MG63 (cell line): ENCODE measurements at regions not wholly inside any gene's neighbourhood (a gene's known extent, or its start where the extent isn't known, plus 50 kb on each side); places are given as distances from the start of the nearest gene placed in this dataset.

Experiments
- DNase-seq: peaks from one replicate; pipeline ENCODE4 v3.0.0-alpha.2; 2020
- H3K27me3 ChIP-seq: fragments of 250-450 bp; sonication (Bioruptor Pico); 2 replicates; pipeline ENCODE4 v1.5.1; 2020; ENCODE audit warnings: mild to moderate bottlenecking, moderate library complexity
- H3K36me3 ChIP-seq: fragments of 250-450 bp; sonication (Bioruptor Pico); 2 replicates; pipeline ENCODE4 v1.5.1; 2020; ENCODE audit warnings: mild to moderate bottlenecking, moderate library complexity
- H3K4me3 ChIP-seq: fragments of 250-450 bp; sonication (Bioruptor Pico); 2 replicates; pipeline ENCODE4 v1.5.1; 2020; ENCODE audit warnings: mild to moderate bottlenecking, moderate library complexity
- H3K9me3 ChIP-seq: fragments of 250-450 bp; sonication (Bioruptor Pico); 2 replicates; pipeline ENCODE4 v1.5.1; 2020; ENCODE audit warnings: mild to moderate bottlenecking, moderate library complexity

GRCh38 chr1:36585569-36586548 is 103.1 kb upstream of the CSF3R start:
- Histone ChIP-seq H3K4me3 (no peak overlapping the region), H3K9me3 (no peaks in the 10 kb centered on the region), H3K36me3 (no peaks in the 10 kb centered on the region), H3K27me3 (no peaks in the 10 kb centered on the region; the same call in 1 of the 2 replicates)
- no peak for DNase-seq

- Histone ChIP-seq H3K36me3 (no peaks in the 10 kb centered on the region), H3K4me3 (no peak overlapping the region), H3K9me3 (no peaks in the 10 kb centered on the region), H3K27me3 (no peaks in the 10 kb centered on the region; the same call in 1 of the 2 replicates)
- DNase-seq, result no peak
Observed at GRCh38 chr1:36584874-36585453, 102.3 kb upstream of the CSF3R start.

DNA sequence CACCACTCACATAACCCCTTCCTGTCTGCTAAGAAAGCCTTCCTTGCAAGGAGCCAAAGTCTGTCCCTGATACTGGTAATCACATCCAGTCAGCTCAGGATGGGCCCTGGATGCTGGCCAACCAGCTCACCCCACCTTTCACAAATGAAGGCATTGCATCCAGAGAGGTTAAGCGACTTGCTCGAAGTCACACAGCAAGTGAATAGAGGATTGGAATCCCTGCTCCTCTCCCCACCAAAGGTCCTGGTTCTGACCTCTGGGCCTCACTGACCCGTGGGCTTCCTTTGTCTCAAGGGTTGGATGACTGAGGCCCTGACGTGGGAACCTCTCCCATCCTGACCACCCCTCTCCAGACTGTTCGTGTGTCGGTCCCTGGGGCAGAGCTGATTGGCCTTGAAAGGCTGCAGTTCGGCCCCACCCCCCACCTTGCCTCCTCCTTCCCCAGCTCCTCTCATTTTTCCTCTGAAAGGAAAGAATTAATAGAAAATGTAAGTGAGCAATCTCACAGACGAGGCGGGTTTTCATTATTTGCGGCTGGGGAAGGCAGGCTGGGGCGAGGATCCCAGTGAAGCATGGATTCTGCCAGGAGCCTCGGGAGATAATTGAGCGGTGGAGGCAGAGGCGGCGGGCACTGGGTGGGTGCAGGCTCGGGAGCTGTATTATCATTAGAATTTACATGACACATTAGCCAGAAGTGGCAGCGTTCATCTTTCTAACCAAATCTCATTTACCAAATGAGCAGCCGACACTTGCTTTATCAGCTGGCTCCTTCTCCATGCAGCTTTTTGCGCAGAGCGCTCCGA is 101.5 kb upstream of the CSF3R start:
- Histone ChIP-seq H3K4me3 (no peak overlapping the region), H3K36me3 (no peaks in the 10 kb centered on the region), H3K9me3 (no peaks in the 10 kb centered on the region), H3K27me3 (no peaks in the 10 kb centered on the region; the same call in 1 of the 2 replicates)
- no peak for DNase-seq

DNA sequence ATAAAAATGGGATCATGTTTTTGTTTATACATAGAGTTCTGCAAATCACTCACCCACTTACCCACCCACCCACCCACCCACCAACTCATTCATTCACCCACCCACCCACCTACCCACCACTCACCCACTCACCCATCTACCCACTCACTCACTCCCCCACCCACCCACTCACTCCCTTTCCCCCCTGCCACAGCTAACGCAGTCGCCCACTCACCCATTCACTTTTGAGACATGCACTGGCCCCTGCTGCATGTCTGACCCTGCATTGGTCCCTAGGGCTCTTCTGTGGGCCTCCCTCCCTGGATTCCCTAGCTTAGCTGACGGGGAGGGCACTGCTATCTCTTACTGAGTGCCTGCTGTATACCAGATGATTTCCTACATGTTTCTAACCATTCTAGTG is 100.4 kb upstream of the CSF3R start:
- H3K27me3 ChIP-seq, result no peaks in the 10 kb centered on the region; the same call in 1 of the 2 replicates
- no peak overlapping the region for H3K4me3 ChIP-seq
- no peaks in the 10 kb centered on the region for H3K36me3 ChIP-seq
- no peak for DNase-seq
- no peaks in the 10 kb centered on the region for H3K9me3 ChIP-seq

DNA sequence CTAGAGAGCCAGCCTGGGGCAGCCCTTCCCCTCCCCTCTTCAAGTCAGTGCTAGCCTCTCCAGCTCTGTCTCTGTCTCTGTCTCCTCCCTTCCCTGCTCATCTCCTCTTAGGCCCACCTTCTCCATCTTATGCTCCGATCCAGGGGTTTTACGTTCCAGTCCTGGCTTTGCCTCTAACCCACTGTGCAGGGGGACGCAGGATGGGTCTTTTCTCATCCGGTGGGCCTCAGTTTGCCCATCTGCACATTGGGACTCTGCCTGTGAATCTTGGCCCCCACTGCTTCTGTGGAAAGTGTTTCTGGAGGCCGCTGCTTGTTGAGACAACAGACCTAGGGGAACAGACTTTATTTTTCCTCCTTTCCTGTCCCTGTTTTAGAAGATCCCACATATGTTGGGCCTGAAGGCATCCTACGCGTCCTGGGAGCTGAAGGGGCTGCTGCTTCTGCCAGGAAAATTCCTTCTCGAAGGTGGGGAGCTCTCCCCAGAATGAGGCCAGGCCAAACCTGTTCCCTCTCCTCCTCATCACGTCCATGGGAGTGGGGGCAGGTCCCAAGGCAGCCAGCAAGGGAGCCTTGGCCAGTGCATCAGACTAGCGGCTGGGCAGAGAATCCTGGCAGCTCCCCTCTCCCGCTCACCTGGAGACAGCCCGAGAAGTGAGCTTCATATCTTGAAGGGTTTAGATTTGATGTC is 99.5 kb upstream of the CSF3R start:
- Histone ChIP-seq H3K36me3 (no peaks in the 10 kb centered on the region), H3K9me3 (no peaks in the 10 kb centered on the region), H3K27me3 (no peaks in the 10 kb centered on the region; the same call in 1 of the 2 replicates), H3K4me3 (no peak overlapping the region)
- DNase-seq, result no peak

- DNase-seq, result no peak
- no peak overlapping the region for H3K4me3 ChIP-seq
- no peaks in the 10 kb centered on the region; the same call in 1 of the 2 replicates for H3K27me3 ChIP-seq
- no peaks in the 10 kb centered on the region for H3K36me3 ChIP-seq
- H3K9me3 ChIP-seq, result no peaks in the 10 kb centered on the region
Observed at GRCh38 chr1:36580524-36580923, 97.8 kb upstream of the CSF3R start.

DNA sequence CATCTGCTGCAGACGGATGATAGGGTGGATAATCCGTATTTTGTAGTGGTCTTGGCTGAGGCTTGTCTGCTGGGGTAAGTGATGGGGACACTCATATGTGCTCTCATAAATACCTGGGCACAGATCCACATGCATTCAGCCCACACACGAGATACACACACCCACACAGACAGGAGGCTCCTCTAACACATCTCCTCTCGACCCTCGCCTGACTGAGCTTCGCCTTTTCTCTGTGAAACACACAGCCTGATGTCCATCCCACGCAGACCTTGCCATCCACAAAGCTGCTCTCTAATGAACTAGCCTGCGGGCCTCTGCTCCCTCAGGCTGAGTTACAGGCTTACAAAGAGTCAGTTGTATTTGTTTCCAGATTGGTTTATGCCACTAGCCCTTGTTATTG is 96.3 kb upstream of the CSF3R start:
- H3K36me3 ChIP-seq, result no peaks in the 10 kb centered on the region
- no peak overlapping the region for H3K4me3 ChIP-seq
- H3K9me3 ChIP-seq, result no peaks in the 10 kb centered on the region

GRCh38 chr1:36576551-36577110 is 93.9 kb upstream of the CSF3R start:
- no peak for DNase-seq
- Histone ChIP-seq H3K9me3 (no peaks in the 10 kb centered on the region), H3K27me3 (no peaks in the 10 kb centered on the region), H3K4me3 (no peak overlapping the region), H3K36me3 (no peaks in the 10 kb centered on the region)

More for the DNA sequence above, 96.3 kb upstream of the CSF3R start:
- DNase-seq, result no peak
- H3K27me3 ChIP-seq, result no peaks in the 10 kb centered on the region

DNA sequence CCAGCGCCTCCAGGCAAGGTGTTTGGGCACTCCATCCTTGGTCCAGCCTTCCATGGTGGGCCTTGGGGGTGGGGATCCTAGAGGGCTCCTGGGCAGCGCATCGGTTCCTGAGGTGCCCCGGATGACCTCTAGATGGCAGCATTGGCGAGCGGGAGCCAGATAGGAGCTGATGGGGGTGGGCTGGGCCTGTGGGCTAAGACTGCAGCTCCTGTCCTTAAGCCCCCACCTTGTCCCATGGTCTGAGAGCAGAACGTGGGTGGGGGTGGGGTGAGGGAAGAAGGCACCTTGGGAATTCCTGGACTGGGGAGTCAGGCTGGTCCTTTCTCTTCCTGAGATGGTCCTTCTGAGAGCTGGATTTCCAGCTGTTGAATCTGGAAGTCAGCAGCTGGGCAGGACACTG is 93.4 kb upstream of the CSF3R start:
- DNase-seq, result peak; percentile 54
- H3K4me3 ChIP-seq, result no peak overlapping the region
- H3K9me3 ChIP-seq, result no peaks in the 10 kb centered on the region
- no peaks in the 10 kb centered on the region for H3K27me3 ChIP-seq
- H3K36me3 ChIP-seq, result no peaks in the 10 kb centered on the region

DNA sequence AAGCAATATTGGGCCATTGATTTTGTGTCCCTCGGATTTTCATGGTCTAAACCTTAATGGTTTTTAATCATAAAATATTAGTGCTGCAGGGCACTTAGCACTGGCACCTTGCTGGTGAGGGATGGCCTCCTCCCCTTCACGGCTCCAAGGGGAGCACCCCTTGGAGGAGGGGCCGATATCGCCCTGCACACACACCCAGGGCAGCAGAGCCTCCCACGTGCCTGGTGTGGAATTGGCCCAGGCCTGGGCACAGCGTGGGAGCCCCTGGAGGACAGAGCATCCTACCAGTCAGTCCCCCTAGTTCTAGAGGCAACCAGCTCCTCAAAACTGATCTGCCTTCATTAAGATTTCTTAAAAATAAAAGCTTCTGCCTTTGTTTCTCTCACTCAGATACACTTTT is 90.7 kb upstream of the CSF3R start:
- DNase-seq, result no peak
- Histone ChIP-seq H3K9me3 (no peaks in the 10 kb centered on the region), H3K36me3 (no peaks in the 10 kb centered on the region), H3K27me3 (no peaks in the 10 kb centered on the region), H3K4me3 (no peak overlapping the region)

DNA sequence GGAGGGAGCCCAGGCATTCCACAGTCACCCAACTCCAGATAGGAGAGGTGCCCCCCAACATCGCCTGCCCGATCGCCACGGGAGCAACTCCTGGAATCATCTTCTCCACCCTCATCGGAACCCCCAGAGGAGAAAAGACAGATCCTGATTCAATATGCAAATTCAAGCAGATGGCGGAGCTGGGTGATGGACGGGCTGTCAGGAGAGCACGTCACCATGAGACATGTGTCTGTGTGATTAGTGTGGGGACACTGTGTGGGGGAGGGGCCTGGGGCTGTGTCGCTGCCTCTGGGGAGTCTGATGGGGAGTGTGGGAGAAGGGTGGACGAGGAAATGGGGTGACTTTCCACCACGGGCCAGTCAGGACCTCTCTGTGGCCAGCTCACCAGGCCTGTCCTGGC is 90.2 kb upstream of the CSF3R start:
- Histone ChIP-seq H3K27me3 (no peaks in the 10 kb centered on the region), H3K9me3 (no peaks in the 10 kb centered on the region), H3K4me3 (no peak overlapping the region), H3K36me3 (no peaks in the 10 kb centered on the region)
- no peak for DNase-seq

DNA sequence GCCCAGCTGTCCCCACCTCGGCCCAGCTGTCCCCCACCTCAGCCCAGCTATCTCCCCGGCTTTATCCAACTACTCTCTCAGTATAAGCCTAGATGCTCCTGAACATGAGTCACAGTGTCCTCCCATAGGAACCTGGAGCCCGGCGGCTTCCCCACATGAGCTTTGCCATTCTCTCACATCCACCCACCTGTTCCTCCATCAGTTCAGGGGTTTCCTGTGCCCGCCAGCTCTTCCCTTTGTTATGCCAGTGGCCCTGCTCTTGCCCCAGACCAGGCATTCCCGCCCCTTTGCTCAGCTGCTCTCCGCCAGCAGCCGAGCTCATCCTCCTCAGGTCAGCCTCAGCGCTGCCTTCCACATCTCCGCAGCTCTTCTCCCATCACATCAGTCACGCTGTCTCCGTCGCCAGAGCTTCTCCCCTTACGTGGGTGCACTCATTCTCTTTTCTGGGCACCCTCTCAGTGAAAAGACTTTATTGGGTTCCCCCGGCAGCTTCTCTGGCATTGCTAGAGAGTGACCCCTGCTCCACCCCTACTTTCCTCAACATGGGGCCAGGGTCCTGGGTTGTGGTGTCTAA is 89.5 kb upstream of the CSF3R start:
- Histone ChIP-seq H3K36me3 (no peaks in the 10 kb centered on the region), H3K9me3 (no peaks in the 10 kb centered on the region), H3K27me3 (no peaks in the 10 kb centered on the region), H3K4me3 (no peak overlapping the region)
- no peak for DNase-seq

- Histone ChIP-seq H3K4me3 (no peak overlapping the region), H3K36me3 (no peaks in the 10 kb centered on the region), H3K27me3 (no peaks in the 10 kb centered on the region), H3K9me3 (no peaks in the 10 kb centered on the region)
- DNase-seq, result no peak
Observed at GRCh38 chr1:36571106-36571505, 88.4 kb upstream of the CSF3R start.

GRCh38 chr1:36570478-36571060 is 87.9 kb upstream of the CSF3R start:
- Histone ChIP-seq H3K27me3 (no peaks in the 10 kb centered on the region), H3K36me3 (no peaks in the 10 kb centered on the region), H3K9me3 (no peaks in the 10 kb centered on the region), H3K4me3 (no peak overlapping the region)
- DNase-seq, result no peak

DNA sequence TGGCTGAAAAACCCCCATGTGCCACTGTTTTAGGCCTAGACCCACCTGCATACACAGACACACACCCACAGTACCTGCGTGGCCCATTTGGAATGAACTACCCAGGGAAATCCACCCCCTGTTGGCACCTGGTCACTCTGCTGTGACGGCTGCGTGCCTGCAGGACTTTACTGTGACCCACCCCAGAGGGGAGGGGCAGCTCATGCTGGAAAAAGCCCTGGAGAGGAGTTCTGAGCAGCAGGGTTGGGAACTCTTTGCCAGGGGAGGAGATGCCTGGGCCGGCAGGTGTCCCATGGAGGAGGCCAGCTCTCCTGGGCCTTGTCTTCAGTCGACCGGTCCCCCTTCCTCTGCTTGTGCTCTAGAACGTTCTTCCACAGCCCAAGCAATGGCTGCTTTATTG is 87.3 kb upstream of the CSF3R start:
- Histone ChIP-seq H3K36me3 (no peaks in the 10 kb centered on the region), H3K27me3 (no peaks in the 10 kb centered on the region), H3K9me3 (no peaks in the 10 kb centered on the region), H3K4me3 (no peak overlapping the region)
- no peak for DNase-seq
